NB4 (cell line): ENCODE measurements at regions not wholly inside any gene's neighbourhood (a gene's known extent, or its start where the extent isn't known, plus 50 kb on each side); places are given as distances from the start of the nearest gene placed in this dataset.

Source experiments
- DNase-seq: peaks from one replicate; pipeline ENCODE4 v3.0.0; 2010; ENCODE audit warnings: low read depth
- H3K4me3 ChIP-seq: one replicate; pipeline ENCODE4 v1.5.1; 2011; ENCODE audit warnings: mild to moderate bottlenecking, low read depth, low read length, moderate library complexity
- MYC ChIP-seq: IDR thresholded peaks from 2 replicates; pipeline ENCODE4 v1.6.1; 2011; ENCODE audit warnings: low read depth, low read length
- POLR2A ChIP-seq: IDR thresholded peaks from 2 replicates; pipeline ENCODE4 v1.6.1; 2011; ENCODE audit warnings: mild to moderate bottlenecking; ENCODE audit not compliant: insufficient read length; ENCODE audit errors: extremely low read depth
- TF ChIP-seq, protein P1 (sequence below): IDR thresholded peaks from 2 replicates; pipeline ENCODE4 v1.6.1; 2011; ENCODE audit warnings: low read depth, low read length
- TF ChIP-seq, protein P2 (sequence below): IDR thresholded peaks from one replicate; pipeline ENCODE4 v1.5.1; 2012; ENCODE audit warnings: low read depth, low read length

- no peak overlapping the region for H3K4me3 ChIP-seq
- DNase-seq, result no peak
- TF ChIP-seq POLR2A, result no peak
- TF ChIP-seq, protein P1, sequence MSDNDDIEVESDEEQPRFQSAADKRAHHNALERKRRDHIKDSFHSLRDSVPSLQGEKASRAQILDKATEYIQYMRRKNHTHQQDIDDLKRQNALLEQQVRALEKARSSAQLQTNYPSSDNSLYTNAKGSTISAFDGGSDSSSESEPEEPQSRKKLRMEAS, result no peak
- TF ChIP-seq MYC, result no peak
- TF ChIP-seq, protein P2, sequence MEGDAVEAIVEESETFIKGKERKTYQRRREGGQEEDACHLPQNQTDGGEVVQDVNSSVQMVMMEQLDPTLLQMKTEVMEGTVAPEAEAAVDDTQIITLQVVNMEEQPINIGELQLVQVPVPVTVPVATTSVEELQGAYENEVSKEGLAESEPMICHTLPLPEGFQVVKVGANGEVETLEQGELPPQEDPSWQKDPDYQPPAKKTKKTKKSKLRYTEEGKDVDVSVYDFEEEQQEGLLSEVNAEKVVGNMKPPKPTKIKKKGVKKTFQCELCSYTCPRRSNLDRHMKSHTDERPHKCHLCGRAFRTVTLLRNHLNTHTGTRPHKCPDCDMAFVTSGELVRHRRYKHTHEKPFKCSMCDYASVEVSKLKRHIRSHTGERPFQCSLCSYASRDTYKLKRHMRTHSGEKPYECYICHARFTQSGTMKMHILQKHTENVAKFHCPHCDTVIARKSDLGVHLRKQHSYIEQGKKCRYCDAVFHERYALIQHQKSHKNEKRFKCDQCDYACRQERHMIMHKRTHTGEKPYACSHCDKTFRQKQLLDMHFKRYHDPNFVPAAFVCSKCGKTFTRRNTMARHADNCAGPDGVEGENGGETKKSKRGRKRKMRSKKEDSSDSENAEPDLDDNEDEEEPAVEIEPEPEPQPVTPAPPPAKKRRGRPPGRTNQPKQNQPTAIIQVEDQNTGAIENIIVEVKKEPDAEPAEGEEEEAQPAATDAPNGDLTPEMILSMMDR, result no peak
Measured at GRCh38 chr4:176492646-176493302, 173.0 kb downstream of the SPCS3 start.

DNA sequence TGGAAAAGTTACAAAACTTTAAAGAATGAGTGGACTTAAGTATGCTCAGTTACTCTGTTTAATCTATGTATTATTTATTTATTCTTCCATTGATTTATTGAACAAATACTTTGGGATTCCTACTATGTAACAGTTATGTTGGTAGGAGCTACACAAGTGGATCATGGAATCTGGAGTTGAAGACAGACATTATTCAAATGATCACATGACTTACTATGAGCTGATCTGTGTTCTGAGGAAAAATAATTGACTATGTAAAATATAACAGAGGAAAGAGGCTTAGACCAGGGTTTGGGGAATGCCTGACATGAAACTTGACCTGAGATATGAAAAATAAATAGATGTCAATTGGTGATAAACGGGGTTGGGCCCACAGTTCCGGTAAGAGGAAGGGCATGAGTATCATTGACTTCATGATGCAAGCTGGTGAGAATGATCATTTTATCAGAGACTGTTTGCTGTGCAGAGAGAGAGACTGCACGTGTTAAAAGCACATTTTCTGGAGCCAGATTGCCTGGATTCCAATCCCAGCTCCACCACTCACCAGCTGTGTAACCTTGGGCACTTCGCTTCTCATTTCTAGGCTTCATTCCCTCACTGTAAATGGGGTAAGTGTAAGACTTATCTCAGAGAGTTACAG lies 179.0 kb downstream of the SPCS3 start:
- no peak for DNase-seq
- no peak overlapping the region for H3K4me3 ChIP-seq
- TF ChIP-seq, protein P1, result no peak

GRCh38 chr4:176499518-176499917 lies 179.8 kb downstream of the SPCS3 start:
- no peak for DNase-seq
- no peak overlapping the region for H3K4me3 ChIP-seq
- TF ChIP-seq MYC (no peak), POLR2A (no peak)
- TF ChIP-seq, protein P1, result no peak
- TF ChIP-seq, protein P2, result no peak

DNA sequence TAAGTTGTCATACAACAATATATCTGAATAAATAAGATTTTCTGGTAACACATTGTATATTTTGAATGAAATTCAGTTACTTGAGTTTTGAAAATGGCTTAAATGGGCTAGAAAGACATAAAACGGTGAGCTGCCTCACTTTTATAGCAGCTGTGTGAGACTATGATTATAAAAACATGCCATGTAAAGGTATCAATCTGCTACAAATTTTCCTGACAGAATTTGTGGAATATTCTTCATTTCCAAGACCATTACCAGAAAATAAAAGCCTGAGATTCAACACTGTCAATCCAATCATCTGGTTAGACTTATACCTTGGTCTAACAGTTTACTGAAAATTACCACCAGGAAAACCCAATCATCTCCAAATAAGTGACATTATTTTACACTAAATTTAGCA lies 181.1 kb downstream of the SPCS3 start:
- DNase-seq, result no peak
- TF ChIP-seq, protein P2, result no peak
- TF ChIP-seq MYC (no peak), POLR2A (no peak)
- TF ChIP-seq, protein P1, result no peak
- no peak overlapping the region for H3K4me3 ChIP-seq

- TF ChIP-seq, protein P1, result no peak
- TF ChIP-seq MYC (no peak), POLR2A (no peak)
- TF ChIP-seq, protein P2, result no peak
- no peak for DNase-seq
- no peak overlapping the region for H3K4me3 ChIP-seq
Measured at GRCh38 chr4:176504118-176504517, 184.4 kb downstream of the SPCS3 start.

DNA sequence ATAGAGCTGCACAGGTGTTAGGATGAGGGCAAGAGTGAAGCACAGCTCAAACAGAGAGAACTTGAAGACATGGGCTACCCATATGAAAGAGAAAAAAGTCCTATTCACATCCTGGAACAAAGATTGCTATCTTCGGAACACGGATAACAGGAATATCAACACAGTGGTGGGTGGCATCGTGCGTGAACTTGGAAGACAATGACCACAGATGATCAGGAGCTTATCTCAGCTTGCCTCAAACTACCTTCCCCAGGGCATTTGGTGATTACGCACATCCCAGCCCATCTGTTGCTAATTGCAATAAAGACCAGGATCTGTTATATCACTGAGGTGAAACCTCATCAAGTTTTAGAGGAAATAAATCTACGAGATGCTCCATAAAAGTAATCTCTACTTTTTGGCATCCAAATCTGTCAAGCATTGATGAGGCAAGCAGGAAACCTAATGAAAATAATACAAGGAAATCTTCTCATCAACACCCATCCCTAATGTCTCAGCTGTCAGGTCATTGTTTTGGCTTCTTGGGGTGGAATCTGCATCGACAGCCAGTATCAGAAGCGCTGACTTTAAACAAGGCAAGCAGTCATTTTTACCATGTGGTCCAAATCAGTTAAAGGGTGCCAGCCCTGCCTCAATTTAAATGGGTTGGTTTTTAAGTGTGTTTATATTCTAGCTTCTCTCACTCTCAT lies 188.2 kb downstream of the SPCS3 start:
- no peak for TF ChIP-seq POLR2A
- no peak for TF ChIP-seq MYC
- TF ChIP-seq, protein P1, result no peak
- TF ChIP-seq, protein P2, result no peak
- DNase-seq, result no peak

More for the DNA sequence above, 188.2 kb downstream of the SPCS3 start:
- H3K4me3 ChIP-seq, result no peak overlapping the region
